GM19238 (cell line): ENCODE measurements at regions not wholly inside any gene's neighbourhood (a gene's known extent, or its start where the extent isn't known, plus 50 kb on each side); places are given as distances from the start of the nearest gene placed in this dataset.

Experiments used
- DNase-seq: peaks from one replicate; pipeline ENCODE4 v3.0.0; 2011; ENCODE audit warnings: low spot score; ENCODE audit not compliant: insufficient read length

DNA sequence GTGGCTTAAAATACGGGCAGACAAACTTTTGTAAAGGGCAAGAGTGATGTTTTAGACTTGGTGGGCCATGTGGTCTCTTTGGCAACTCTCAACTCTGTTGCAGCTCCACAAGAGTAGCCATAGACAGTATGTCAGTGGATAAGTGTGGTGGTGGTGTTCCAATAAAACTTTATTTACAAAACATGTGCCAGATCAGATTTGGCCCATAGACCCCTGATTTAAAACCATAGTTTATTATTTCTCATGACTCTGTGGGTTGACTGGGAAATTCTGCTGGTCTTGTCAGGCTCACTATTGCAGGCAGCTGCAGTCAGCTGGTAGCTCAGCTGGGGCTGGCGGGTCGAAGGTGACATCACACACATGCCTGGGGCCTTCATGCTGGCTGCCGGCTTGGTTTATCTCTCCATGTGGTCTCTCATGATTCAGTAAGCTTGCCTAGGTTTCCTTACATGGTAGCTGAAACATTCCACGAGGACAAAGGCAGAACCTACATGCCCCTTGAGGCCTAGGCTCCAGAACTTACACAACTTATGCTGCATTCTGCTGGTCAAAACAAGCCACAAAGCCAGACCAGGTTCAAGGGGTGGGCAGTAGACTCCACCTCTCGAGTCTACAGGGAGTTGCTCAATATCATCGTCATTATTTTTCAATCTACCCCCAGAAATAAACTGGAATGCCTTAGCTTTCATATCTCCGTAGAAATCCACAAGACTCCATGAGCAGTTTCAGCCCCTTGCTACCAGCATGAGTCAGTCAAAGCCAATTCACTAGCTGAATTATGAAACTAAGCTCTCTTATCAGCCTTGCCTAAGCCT lies 245.7 kb downstream of the WDR11 start:
- DNase-seq, result no peak

DNA sequence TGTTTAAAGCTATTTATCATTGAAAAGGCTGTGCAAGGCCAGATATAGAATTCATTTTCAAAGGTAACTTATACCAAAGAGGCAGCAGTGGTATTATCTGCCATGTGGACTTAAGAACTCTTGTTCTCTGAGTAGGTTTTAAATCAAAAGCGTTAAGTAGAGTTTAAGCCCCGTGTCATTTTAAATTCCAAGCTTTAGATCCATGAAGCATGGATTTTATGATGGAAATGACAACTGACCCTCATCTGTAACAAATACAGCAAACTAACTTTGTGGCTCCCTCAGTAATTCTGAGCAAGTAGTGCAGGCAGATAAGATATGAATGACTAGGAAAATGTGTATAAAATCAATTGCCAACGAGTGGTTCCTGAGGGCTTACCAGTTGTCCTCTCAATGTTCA lies 247.0 kb downstream of the WDR11 start:
- DNase-seq, result no peak

DNA sequence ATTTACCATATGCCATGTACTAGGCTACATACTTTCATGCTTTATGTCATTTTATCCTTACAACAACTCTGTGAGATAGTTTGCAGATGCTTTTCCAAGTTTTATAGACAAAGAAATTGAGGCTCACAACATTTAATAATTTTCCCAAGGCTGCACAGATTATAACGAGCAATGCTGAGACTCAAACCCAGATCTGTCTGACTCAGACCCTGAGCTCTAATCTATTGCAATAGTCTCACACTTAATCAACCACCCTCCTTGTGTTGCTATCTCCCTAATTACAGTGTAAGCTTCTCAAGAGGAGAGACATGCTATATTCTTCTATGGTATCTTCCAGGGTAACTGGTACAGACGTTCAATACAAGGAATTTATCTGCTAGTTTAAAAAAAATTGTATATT lies 247.6 kb downstream of the WDR11 start:
- DNase-seq, result no peak

GRCh38 chr10:121099181-121099580 lies 248.0 kb downstream of the WDR11 start:
- no peak for DNase-seq

GRCh38 chr10:121099592-121099991 lies 248.4 kb downstream of the WDR11 start:
- no peak for DNase-seq

GRCh38 chr10:121101561-121101960 lies 250.4 kb downstream of the WDR11 start:
- DNase-seq, result no peak

DNA sequence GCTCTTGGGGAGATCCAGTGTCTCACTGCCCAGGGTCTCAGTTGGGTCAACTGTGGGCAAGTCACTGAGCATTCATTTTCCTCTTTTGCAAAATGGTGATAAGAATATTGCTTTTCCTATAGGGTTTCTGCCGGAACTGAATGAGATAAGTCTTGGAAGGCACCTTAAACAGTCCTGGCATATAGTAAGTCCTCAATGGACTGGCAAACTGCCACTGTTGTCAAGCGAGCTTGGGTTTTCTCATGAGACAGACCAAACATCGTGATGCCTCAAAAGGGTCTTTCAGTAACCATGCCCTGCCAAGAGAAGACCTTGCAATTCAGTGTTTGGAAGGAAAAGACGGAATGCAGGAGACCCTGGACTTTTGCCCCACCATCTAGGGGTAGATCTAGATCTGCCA lies 251.5 kb downstream of the WDR11 start:
- DNase-seq, result no peak

GRCh38 chr10:121104476-121105111 lies 253.4 kb downstream of the WDR11 start:
- no peak for DNase-seq

DNA sequence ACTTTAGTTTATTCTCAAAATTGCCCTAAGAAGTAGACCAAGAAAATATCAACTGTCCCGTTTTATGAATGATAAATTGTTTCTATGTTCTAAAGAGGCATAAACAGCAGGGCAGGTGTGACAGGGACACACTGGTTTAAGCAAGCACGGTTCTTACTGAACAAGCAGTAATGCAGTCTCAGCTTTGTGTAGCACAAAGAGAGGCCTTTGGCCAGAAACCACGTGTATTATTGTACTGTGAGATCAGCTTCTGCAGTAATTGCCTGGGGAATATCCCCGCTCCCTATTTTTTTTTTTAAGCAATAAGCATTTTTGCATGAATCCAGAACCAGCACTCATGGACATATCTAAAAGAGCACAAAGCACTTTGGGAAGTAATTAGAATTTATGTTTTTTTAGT lies 255.4 kb downstream of the WDR11 start:
- no peak for DNase-seq

- DNase-seq, result no peak
Observed at GRCh38 chr10:121108051-121108450, 256.9 kb downstream of the WDR11 start.

- DNase-seq, result no peak
Observed at GRCh38 chr10:121110369-121110768, 259.2 kb downstream of the WDR11 start.

GRCh38 chr10:121112136-121112535 lies 261.0 kb downstream of the WDR11 start:
- no peak for DNase-seq

- DNase-seq, result no peak
Observed at GRCh38 chr10:121112579-121113384, 261.6 kb downstream of the WDR11 start.

DNA sequence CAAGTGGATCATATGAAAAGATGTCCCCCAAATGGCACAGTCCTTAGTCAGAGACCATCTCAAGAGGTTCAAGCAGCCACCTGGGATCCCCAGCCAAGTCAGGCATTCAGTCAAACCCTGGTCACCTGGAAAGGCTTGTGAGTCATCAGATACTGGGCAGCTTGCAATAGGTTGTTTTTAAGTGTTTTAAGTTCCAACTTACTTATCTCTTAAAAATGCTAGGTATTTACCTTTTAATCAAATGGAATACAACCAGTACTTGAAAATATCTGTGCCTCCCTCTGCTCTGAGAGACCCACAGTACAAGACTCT lies 262.2 kb downstream of the WDR11 start:
- DNase-seq, result no peak

GRCh38 chr10:121113911-121114310 lies 262.7 kb downstream of the WDR11 start:
- no peak for DNase-seq

GRCh38 chr10:121115154-121115553 lies 264.0 kb downstream of the WDR11 start:
- DNase-seq, result no peak

- no peak for DNase-seq
Observed at GRCh38 chr10:121121462-121121861, 270.3 kb downstream of the WDR11 start.

DNA sequence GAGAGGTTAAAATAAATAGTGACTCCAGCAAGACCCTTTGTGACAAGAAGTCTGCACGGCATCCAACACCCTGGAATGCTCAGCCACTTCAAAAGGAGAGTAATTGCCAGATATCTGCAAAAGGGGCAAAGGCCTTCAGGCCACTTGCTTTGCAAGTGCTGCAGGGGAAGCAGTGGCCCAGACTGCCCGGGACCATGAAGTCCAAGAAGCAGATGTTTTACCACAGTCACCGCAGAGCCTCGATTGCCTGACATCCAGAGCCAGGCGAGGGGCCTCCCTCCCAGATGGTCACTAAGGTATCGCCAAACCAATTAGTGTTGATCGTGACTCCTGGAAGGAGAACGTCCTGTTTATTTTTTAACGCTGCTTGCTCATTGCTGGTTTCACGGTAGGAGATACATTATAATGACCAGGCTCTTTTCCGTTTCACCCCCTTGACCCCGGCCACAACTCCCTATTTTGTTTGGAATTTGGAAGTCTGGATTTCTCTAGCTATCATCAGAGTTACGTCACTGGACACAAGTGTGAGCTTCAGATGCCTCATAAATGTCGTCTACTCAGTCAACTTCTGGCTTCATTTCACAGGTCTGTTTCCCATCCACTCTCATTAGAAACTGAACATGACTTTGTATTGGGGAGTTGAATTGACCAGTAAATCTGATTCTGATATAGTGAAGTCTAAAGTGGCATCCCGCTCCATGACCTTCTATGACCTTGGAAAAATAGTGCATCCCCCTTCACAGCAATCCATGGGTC lies 276.2 kb downstream of the WDR11 start:
- no peak for DNase-seq

GRCh38 chr10:121128164-121128563 lies 277.0 kb downstream of the WDR11 start:
- no peak for DNase-seq

- DNase-seq, result no peak
Observed at GRCh38 chr10:121129266-121129665, 278.1 kb downstream of the WDR11 start.

- DNase-seq, result no peak
Observed at GRCh38 chr10:121130382-121130781, 279.2 kb downstream of the WDR11 start.

DNA sequence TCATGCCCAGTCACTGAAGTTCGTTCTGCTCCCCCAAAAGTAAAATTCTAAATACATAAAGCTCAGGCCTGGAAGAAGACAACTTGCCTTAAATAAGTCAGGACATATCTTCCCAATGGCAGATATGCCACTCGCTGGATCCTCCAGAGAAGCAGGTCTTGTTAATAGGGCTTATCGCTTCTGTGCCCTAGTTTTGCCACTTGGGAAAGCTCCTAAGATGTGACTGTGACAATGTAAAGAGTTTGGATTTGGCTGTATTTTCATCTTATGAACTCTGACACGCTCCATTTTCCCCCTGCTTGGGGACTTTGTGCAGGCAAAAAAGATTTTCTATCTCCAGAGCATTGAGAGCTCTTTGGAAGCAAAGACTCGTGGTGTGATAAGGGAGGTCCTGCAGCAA lies 279.9 kb downstream of the WDR11 start:
- DNase-seq, result no peak
